ENCODE measurements at regions not wholly inside any gene's neighbourhood (a gene's known extent, or its start where the extent isn't known, plus 50 kb on each side); places are given as distances from the start of the nearest gene placed in this dataset.

- Histone ChIP-seq H3K4ac (ENCODE audit: low read depth, low read length) (peak overlapping the region; percentile 67), H2BK15ac (ENCODE audit: low read depth, low read length) (peak overlapping the region; percentile 75; the same call in 2 of the 3 replicates), H3K36me3 (ENCODE audit: control insufficient read depth, insufficient read depth, low read length) (no peaks in the 10 kb centered on the region), H3K27me3 (ENCODE audit: control insufficient read depth, insufficient read depth, low read length) (no peaks in the 10 kb centered on the region), H2AK5ac (ENCODE audit: low read depth, low read length) (peak overlapping the region; percentile 42), H3K4me3 (ENCODE audit: insufficient read depth, low read depth, low read length) (no peak overlapping the region), H3K14ac (replicated peaks; ENCODE audit: low read depth, low read length) (peak overlapping the region; percentile 51), H4K5ac (ENCODE audit: low read depth, low read length) (peak overlapping the region; percentile 95), H3K9me1 (ENCODE audit: insufficient read depth, low read length) (peaks cover 9% of the 10 kb centered on the region), H2AK9ac (replicated peaks; ENCODE audit: low read depth, low read length, poor library complexity) (no peak overlapping the region), H3K23ac (ENCODE audit: low read depth, low read length) (no peak overlapping the region), H3K4me2 (ENCODE audit: low read depth, low read length) (no peak overlapping the region), H4K8ac (ENCODE audit: low read depth in 2 of 2, low read length in 2 of 2) (peak overlapping the region; percentile 51 to 63; a peak in 3 of 4 replicates), H2AFZ (replicated peaks; ENCODE audit: low read length, poor library complexity) (no peak overlapping the region), H3K27ac (ENCODE audit: insufficient read depth, low read length) (peak overlapping the region; percentile 83), H2BK20ac (ENCODE audit: low read depth, low read length) (peak overlapping the region; percentile 90), H3K18ac (ENCODE audit: low read depth, low read length) (peak overlapping the region; percentile 98), H3K9me3 (ENCODE audit: control insufficient read depth, insufficient read depth, low read length) (no peaks in the 10 kb centered on the region), H3K4me1 (ENCODE audit: control insufficient read depth, insufficient read depth, low read length) (peaks cover 22% of the 10 kb centered on the region), H4K20me1 (ENCODE audit: insufficient read depth, low read length) (no peaks in the 10 kb centered on the region), H2BK120ac (ENCODE audit: low read depth, low read length) (peak overlapping the region; percentile 83), H3K9ac (ENCODE audit: low read depth, low read length) (no peak overlapping the region; the same call in 1 of the 2 replicates), H2BK5ac (ENCODE audit: low read depth, low read length, poor library complexity, severe bottlenecking) (peak overlapping the region; percentile 92), H4K91ac (ENCODE audit: insufficient read depth, low read depth, low read length) (peak overlapping the region; percentile 81), H3K79me1 (ENCODE audit: low read depth in 1 of 2, low read length in 2 of 2) (no peaks in the 10 kb centered on the region), H3K56ac (ENCODE audit: extremely low read depth, insufficient read depth, low read length) (peak overlapping the region; percentile 35; the same call in 1 of the 2 replicates)
- ATAC-seq (ENCODE audit: low read depth) (no peak), DNase-seq (no peak)
- intact Hi-C loops (cut with micrococcal nuclease) = loop anchor here (10.0 kb wide), 2 partner anchors 133 to 557 kb away; no protein-coding TSS in a partner anchor
- TF ChIP-seq, protein P1, sequence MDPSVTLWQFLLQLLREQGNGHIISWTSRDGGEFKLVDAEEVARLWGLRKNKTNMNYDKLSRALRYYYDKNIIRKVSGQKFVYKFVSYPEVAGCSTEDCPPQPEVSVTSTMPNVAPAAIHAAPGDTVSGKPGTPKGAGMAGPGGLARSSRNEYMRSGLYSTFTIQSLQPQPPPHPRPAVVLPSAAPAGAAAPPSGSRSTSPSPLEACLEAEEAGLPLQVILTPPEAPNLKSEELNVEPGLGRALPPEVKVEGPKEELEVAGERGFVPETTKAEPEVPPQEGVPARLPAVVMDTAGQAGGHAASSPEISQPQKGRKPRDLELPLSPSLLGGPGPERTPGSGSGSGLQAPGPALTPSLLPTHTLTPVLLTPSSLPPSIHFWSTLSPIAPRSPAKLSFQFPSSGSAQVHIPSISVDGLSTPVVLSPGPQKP (IDR thresholded peaks at IDR 0.05; ENCODE audit: borderline replicate concordance, low read depth, low read length) = no peak
- TF ChIP-seq POLR2A (IDR thresholded peaks at IDR 0.05; ENCODE audit: low read depth, low read length) (no peak), SMC3 (IDR thresholded peaks at IDR 0.05; ENCODE audit: low read depth, low read length) (no peak), MXI1 (IDR thresholded peaks at IDR 0.05; ENCODE audit: borderline replicate concordance, low read depth, low read length) (no peak), CHD1 (IDR thresholded peaks at IDR 0.05; ENCODE audit: low read depth, low read length) (no peak), RFX5 (IDR thresholded peaks at IDR 0.05; ENCODE audit: low read depth, low read length) (no peak), RCOR1 (IDR thresholded peaks at IDR 0.05; ENCODE audit: insufficient replicate concordance, low read length) (no peak), MAZ (IDR thresholded peaks at IDR 0.05; ENCODE audit: borderline replicate concordance, low read depth, low read length) (no peak)
- TF ChIP-seq, protein P2, sequence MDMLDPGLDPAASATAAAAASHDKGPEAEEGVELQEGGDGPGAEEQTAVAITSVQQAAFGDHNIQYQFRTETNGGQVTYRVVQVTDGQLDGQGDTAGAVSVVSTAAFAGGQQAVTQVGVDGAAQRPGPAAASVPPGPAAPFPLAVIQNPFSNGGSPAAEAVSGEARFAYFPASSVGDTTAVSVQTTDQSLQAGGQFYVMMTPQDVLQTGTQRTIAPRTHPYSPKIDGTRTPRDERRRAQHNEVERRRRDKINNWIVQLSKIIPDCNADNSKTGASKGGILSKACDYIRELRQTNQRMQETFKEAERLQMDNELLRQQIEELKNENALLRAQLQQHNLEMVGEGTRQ (IDR thresholded peaks at IDR 0.05; ENCODE audit: low read depth, low read length) = no peak
- in situ Hi-C loops (cut with MboI; ENCODE audit: low sequenced_read_pairs) = no loop called here
- ChIA-PET CTCF (interaction anchor here (1.4 kb wide), 1 partner anchor 11 kb away, joined by 3 read pairs; no protein-coding TSS in a partner anchor), POLR2A (ENCODE audit: unreplicated experiment) (no interaction called here)
- 76% methylated on average over 3 of the region's 5 CpGs; no CpG with 5 or more reads in 1 of the 2 experiments for WGBS, 2 experiments (ENCODE audit: extremely low coverage in 2 of 2, insufficient read length in 1 of 2)
- dilution Hi-C loops (cut with HindIII; ENCODE audit: low sequenced_read_pairs, unreplicated experiment) = no loop called here
- no TSS peak for BruUV-seq (replicated peaks)
Measured at GRCh38 chr6:155881826-155882526, 426.3 kb upstream of the NOX3 start.
